KMS-11 (cell line): ENCODE measurements at regions not wholly inside any gene's neighbourhood (a gene's known extent, or its start where the extent isn't known, plus 50 kb on each side); places are given as distances from the start of the nearest gene placed in this dataset.

Source experiments
- H2AFZ ChIP-seq: fragments of 200-600 bp; sonication (generic); 2 replicates; pipeline ENCODE4 v1.6.1; 2016; ENCODE audit warnings: antibody characterized with exemption, mixed run types, low read depth
- H3K27ac ChIP-seq: fragments of 200-600 bp; sonication (generic); 2 replicates; pipeline ENCODE4 v1.6.1; 2016; ENCODE audit warnings: mild to moderate bottlenecking, mixed run types
- H3K27me3 ChIP-seq: fragments of 200-600 bp; sonication (generic); 2 replicates; pipeline ENCODE4 v1.6.1; 2017; ENCODE audit warnings: mild to moderate bottlenecking, low read depth, mixed run types, moderate library complexity; ENCODE audit not compliant: insufficient read depth
- H3K36me3 ChIP-seq: fragments of 200-600 bp; sonication (generic); 2 replicates; pipeline ENCODE4 v1.6.1; 2017; ENCODE audit warnings: mild to moderate bottlenecking, mixed run types; ENCODE audit not compliant: insufficient read depth
- H3K4me1 ChIP-seq: fragments of 200-600 bp; sonication (generic); 2 replicates; pipeline ENCODE4 v1.6.1; 2016; ENCODE audit warnings: mild to moderate bottlenecking, low read depth, mixed run types; ENCODE audit not compliant: poor library complexity, severe bottlenecking
- H3K4me2 ChIP-seq: fragments of 200-600 bp; sonication (generic); 2 replicates; pipeline ENCODE4 v1.7.0; 2016; ENCODE audit warnings: mild to moderate bottlenecking, mixed run types
- H3K4me3 ChIP-seq: fragments of 200-600 bp; sonication (generic); IDR thresholded peaks from 2 replicates; pipeline ENCODE4 v1.6.1; 2017; ENCODE audit warnings: low read depth, low read length, mixed read lengths; ENCODE audit not compliant: insufficient read depth
- H3K79me2 ChIP-seq: fragments of 200-600 bp; sonication (generic); 2 replicates; pipeline ENCODE4 v1.6.1; 2016; ENCODE audit warnings: low read depth, mixed run types; ENCODE audit not compliant: insufficient read depth
- H3K9ac ChIP-seq: fragments of 200-600 bp; sonication (generic); 2 replicates; pipeline ENCODE4 v1.6.1; 2016; ENCODE audit warnings: mild to moderate bottlenecking, mixed run types
- H4K20me1 ChIP-seq: fragments of 200-600 bp; sonication (generic); 2 replicates; pipeline ENCODE4 v1.6.1; 2016; ENCODE audit warnings: mild to moderate bottlenecking, mixed run types; ENCODE audit not compliant: insufficient read depth
- TF ChIP-seq, protein P1 (sequence below): fragments of 200-600 bp; sonication (generic); conservative IDR thresholded peaks from 2 replicates; pipeline ENCODE4 v1.6.1; 2017; ENCODE audit warnings: low read depth, mild to moderate bottlenecking, antibody characterized with exemption, low read length, moderate library complexity, mixed read lengths

DNA sequence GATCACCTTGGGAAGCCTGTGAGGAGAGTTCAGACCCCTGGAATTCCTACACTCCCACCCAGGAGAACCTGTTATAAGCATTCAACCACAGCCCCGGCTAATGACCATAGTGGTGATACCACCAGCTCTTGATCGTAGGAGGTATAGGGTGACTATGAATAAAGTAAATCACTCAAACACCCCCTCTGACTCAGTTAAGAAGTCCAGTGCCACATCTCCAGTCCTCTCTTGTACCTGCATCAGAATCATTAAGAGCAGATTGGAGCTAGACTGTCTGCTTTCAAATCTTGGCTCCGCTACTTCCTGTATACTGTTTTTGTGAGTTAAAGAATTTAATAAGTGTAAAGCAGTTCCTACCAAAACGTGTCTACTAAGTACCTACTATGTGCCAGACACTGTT lies 565.1 kb upstream of the DIPK2B start:
- H3K27me3 ChIP-seq, result no peaks in the 10 kb centered on the region
- H3K27ac ChIP-seq, result no peak overlapping the region
- no peaks in the 10 kb centered on the region for H4K20me1 ChIP-seq
- no peak overlapping the region for H3K4me2 ChIP-seq
- TF ChIP-seq, protein P1, sequence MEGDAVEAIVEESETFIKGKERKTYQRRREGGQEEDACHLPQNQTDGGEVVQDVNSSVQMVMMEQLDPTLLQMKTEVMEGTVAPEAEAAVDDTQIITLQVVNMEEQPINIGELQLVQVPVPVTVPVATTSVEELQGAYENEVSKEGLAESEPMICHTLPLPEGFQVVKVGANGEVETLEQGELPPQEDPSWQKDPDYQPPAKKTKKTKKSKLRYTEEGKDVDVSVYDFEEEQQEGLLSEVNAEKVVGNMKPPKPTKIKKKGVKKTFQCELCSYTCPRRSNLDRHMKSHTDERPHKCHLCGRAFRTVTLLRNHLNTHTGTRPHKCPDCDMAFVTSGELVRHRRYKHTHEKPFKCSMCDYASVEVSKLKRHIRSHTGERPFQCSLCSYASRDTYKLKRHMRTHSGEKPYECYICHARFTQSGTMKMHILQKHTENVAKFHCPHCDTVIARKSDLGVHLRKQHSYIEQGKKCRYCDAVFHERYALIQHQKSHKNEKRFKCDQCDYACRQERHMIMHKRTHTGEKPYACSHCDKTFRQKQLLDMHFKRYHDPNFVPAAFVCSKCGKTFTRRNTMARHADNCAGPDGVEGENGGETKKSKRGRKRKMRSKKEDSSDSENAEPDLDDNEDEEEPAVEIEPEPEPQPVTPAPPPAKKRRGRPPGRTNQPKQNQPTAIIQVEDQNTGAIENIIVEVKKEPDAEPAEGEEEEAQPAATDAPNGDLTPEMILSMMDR, result no peak
- no peaks in the 10 kb centered on the region for H3K79me2 ChIP-seq
- H3K36me3 ChIP-seq, result no peaks in the 10 kb centered on the region
- H3K4me3 ChIP-seq, result no peak overlapping the region
- H3K9ac ChIP-seq, result no peak overlapping the region
- H2AFZ ChIP-seq, result no peak overlapping the region
- H3K4me1 ChIP-seq, result peaks cover 25% of the 10 kb centered on the region

DNA sequence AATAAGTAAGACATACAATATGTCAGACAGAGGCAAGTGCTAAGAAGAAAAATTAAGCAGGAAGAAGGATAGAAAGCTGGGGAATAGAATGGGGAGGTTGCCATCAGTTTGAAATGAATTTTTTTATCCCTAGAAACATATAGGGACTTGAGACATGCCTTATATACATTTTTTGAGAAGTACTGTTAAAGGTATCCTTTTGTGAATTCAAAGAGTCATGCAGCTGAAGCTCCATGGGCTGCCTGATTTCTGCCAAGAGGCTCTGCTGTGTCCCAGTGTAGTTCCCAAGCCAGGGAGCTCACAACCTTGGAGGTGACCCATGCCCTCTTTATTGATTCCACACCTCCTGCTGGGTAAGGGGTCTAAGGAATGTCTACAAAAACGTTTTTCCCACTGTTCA lies 564.6 kb upstream of the DIPK2B start:
- TF ChIP-seq, protein P1, result no peak
- H3K79me2 ChIP-seq, result no peaks in the 10 kb centered on the region
- H2AFZ ChIP-seq, result no peak overlapping the region
- no peak overlapping the region for H3K4me2 ChIP-seq
- H3K36me3 ChIP-seq, result no peaks in the 10 kb centered on the region
- H3K4me1 ChIP-seq, result peaks cover 30% of the 10 kb centered on the region
- H4K20me1 ChIP-seq, result no peaks in the 10 kb centered on the region
- H3K4me3 ChIP-seq, result no peak overlapping the region
- H3K9ac ChIP-seq, result no peak overlapping the region
- no peaks in the 10 kb centered on the region for H3K27me3 ChIP-seq
- H3K27ac ChIP-seq, result no peak overlapping the region

DNA sequence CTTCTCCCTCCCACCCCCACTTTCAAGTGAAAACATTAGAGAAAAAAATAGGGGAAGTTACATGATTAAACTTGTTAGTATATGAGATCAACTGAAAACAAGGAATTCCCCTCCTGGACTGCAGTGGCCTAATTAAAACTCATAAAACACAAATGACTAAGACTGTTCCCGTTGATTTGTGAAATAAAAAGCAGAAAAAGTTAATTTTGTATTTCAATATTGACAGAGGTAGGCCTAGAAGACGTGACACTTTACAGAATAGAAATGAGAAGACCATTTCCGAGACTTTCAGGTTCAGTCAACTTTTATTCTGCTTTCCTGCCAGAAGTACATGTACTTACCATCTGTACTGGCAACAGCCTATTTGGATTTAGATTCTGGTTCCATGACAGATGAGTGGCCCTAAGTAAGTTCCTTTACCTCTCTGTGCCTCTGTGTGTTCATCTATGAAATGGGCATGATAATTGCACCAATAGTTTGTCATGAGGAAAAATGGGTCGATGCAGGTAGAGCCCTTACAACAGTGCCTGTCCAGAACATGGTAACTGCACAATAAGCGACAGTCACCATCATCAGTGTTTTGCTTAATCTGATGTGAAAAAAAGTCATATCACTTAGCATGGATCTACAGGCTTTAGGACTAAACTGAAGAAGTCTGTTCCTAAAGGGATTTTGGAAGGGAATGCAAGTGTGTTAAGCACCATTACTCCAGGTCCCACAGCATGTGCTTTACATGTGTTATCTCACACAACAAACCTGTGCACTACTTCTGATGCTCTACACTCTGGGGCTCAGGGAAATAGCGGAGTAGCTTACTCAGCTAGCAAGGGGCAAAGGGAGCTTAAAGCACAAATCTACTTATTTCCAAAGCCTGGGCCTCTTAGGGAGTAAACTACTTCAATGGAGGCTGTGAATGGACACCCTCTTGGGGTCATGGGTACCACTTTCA lies 562.3 kb upstream of the DIPK2B start:
- Histone ChIP-seq H4K20me1 (no peaks in the 10 kb centered on the region), H3K4me3 (no peak overlapping the region), H3K9ac (no peak overlapping the region), H3K4me2 (0 out of 2 replicates have a peak overlapping the region, but pooled peaks have one; percentile 6), H3K27ac (no peak overlapping the region), H3K4me1 (peaks cover 53% of the 10 kb centered on the region), H3K27me3 (no peaks in the 10 kb centered on the region), H2AFZ (no peak overlapping the region), H3K79me2 (no peaks in the 10 kb centered on the region), H3K36me3 (no peaks in the 10 kb centered on the region)
- TF ChIP-seq, protein P1, result no peak

DNA sequence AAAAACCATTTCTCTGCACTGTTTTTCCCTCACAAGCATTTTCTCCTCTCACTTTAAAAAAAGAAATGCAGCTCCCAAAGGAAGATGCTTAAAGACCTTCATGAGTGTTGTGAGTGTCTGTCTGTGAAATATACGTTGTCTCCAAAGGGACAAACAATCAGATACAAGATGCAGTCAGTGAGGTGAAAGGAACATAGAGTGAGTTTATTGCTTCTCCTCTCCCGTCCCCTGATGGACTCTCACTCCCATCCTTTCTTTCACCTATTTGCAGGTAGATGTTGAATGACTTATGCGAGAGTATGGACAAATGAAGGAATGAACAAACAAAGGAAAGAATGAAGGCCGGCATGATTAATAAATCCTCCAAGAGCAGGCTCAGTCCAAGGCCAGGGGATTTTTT lies 561.2 kb upstream of the DIPK2B start:
- Histone ChIP-seq H3K27me3 (no peaks in the 10 kb centered on the region), H3K4me2 (no peak overlapping the region), H4K20me1 (no peaks in the 10 kb centered on the region), H3K27ac (no peak overlapping the region), H3K9ac (no peak overlapping the region), H3K36me3 (no peaks in the 10 kb centered on the region), H2AFZ (no peak overlapping the region), H3K4me3 (no peak overlapping the region), H3K79me2 (no peaks in the 10 kb centered on the region), H3K4me1 (peaks cover 63% of the 10 kb centered on the region)
- TF ChIP-seq, protein P1, result no peak
